GM12865 (cell line): ENCODE measurements at regions not wholly inside any gene's neighbourhood (a gene's known extent, or its start where the extent isn't known, plus 50 kb on each side); places are given as distances from the start of the nearest gene placed in this dataset.

Experiments
- DNase-seq: peaks from one replicate; pipeline ENCODE4 v3.0.0; 2010; ENCODE audit warnings: low read depth
- H3K4me3 ChIP-seq: 2 replicates; pipeline ENCODE4 v1.5.1; 2011; ENCODE audit warnings: mild to moderate bottlenecking, low read depth, low read length, control low read depth
- TF ChIP-seq, protein P1 (sequence below): IDR thresholded peaks from 2 replicates; pipeline ENCODE4 v1.5.1; 2011; ENCODE audit warnings: low read length, control low read depth, low read depth, inconsistent platforms; ENCODE audit not compliant: insufficient read depth; ENCODE audit errors: missing control alignments

DNA sequence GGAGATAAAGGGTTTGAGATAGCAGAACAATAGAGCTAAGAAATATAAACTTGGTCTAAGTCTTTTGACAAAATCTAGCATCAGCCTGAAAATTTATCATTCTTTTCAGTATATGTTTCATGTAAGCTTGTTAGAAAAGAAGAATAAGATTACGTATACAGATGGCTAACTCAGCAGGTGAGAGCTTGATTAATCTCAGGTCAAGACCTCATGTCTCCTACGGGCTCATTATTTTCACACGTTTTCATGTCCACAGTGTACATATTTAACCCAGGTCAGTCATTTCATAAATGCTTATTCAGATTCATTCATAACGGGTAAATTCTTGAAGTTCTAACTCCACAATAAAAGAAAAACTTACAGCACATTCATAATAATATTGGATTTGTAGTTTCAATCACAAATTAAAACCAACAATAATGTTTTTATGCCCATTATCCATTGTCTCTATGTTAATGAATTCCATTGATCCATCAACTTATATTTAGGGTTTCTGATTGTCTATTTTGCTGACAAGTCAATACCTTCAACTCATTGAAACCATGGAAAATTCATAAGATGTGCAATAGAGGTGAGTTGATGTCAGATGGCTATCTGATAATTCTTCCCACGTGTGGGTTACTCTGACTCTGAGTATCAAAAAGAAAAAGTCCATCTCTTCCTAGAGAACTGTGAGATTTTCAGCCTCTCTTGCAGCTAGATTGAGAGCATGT is 102.6 kb downstream of the CASP12 start:
- H3K4me3 ChIP-seq = no peak overlapping the region
- TF ChIP-seq, protein P1, sequence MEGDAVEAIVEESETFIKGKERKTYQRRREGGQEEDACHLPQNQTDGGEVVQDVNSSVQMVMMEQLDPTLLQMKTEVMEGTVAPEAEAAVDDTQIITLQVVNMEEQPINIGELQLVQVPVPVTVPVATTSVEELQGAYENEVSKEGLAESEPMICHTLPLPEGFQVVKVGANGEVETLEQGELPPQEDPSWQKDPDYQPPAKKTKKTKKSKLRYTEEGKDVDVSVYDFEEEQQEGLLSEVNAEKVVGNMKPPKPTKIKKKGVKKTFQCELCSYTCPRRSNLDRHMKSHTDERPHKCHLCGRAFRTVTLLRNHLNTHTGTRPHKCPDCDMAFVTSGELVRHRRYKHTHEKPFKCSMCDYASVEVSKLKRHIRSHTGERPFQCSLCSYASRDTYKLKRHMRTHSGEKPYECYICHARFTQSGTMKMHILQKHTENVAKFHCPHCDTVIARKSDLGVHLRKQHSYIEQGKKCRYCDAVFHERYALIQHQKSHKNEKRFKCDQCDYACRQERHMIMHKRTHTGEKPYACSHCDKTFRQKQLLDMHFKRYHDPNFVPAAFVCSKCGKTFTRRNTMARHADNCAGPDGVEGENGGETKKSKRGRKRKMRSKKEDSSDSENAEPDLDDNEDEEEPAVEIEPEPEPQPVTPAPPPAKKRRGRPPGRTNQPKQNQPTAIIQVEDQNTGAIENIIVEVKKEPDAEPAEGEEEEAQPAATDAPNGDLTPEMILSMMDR = no peak

DNA sequence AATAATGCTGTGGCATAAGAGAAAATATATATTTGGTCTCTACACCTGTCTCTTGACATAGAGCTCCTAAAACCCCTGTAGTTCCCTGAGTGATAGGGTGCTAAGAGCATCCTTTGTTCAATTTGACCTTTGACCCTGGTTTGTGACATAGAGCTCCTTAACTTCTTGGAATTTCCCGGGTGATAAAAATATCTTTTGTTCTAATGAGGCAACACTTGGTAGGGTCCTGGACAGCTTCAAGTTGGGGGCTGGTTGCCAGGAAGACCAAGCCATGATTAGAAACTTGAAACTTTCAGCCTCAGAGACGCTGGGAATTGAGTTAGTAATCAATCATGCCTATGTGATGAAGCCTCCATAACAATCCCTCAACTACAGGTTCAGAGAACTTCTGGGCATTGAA is 105.4 kb downstream of the CASP12 start:
- no peak for DNase-seq
- no peak overlapping the region for H3K4me3 ChIP-seq
- TF ChIP-seq, protein P1 = no peak

More for the DNA sequence above, 102.6 kb downstream of the CASP12 start:
- DNase-seq = no peak

DNA sequence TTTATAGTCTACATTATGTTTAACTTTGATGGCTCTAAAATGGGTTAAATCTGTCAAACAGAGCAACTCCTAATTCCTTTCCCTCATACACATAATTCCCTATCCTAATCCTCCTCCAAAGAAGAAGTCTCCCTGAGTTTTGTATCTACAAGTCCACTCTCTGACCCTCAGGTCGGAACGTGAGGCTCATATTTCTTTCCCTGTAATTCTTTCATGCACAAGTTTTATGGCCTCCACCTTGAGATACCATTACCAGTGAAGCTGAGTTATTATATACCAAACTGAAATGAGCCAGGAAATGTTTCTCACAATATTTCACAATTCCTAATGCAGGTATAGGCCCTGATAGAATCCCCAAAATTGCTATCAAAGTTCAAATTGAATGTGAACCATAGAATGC is 106.4 kb downstream of the CASP12 start:
- TF ChIP-seq, protein P1 = no peak
- DNase-seq = no peak
- no peak overlapping the region for H3K4me3 ChIP-seq

DNA sequence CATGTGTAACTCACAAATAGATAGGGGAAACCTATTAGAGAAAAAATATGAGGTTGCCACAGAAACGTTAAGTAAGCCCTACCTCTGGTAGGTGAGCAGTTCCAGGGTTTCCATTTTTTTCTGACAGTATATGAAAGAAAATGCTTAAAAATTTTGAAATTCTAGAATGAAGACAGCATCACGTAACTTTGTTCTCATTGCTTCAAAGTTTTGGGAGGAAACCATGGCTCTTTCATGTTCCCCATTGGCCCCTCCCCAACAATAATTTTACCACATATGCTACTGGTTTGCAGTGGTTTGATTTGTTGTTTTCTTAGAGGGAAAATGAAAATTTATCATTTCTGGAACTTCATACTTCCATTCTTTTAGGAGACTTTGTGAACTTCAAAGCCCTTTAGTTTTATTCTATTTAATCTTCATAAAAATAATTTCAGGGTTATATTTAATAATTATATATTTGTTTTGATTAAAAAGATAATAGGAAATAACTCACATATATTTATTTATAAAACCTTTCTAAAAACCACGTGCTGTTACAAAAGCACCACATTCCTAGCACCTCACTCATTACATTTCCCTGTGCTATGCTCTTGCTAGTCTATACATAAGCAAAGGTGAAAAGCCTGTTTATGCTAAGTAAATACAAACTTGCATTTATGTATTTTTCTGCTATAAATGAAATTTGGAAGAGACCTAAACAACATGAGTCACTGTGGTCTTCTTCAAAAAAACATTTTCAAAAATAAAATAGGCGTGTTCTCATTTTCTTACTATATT is 113.4 kb downstream of the CASP12 start:
- no peak overlapping the region for H3K4me3 ChIP-seq
- no peak for DNase-seq
- TF ChIP-seq, protein P1 = no peak

DNA sequence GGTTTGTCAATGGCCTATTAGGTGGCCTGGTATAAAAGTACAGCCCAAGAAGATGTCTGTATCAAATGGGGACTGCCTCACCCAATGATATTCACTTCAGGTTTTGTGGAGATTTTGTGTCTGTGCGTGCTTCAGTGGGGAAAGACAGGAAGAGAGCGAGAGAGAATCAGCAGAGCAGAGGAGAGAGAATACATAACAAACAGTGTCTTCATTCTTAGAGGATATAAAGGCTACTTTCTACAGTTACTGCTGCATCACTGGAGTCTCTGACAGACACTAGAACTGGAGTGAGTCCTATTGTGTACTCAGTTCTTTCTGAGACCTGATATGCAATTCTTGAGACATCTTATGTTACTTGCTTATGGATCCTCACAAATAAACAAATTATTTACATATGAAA is 115.0 kb downstream of the CASP12 start:
- TF ChIP-seq, protein P1 = no peak
- no peak overlapping the region for H3K4me3 ChIP-seq
- DNase-seq = no peak

DNA sequence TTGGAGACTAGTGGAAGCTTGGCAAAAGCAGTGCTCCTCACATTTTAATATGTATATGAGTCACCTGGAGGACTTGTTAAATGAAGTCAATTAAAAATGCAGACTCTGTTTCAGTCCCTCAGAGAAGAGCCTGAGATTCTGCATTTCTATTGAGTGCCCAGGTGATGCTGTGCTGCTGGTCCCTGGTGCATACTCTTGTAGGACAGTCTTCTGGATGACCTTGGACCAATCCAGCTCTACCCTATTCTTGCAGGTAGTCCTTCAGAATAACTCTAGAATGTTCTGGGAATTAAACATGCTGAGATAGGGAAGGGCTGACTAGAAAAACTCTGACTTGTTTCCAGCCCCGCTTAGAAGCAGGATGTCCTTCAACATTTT is 115.9 kb downstream of the CASP12 start:
- no peak overlapping the region for H3K4me3 ChIP-seq
- DNase-seq = no peak
- TF ChIP-seq, protein P1 = no peak
